NCI-H345 treated with DMSO at 0.1 percent for 48 hours (cell line): ENCODE measurements at regions not wholly inside any gene's neighbourhood (a gene's known extent, or its start where the extent isn't known, plus 50 kb on each side); places are given as distances from the start of the nearest gene placed in this dataset.
"Not testable (repeated sequence)": the region's sequence is repeated elsewhere in the genome, so short reads cannot be mapped to it uniquely, and the experiment has no call there.

ENCODE experiments used
- DNase-seq: peaks from one replicate; lab custom pipeline; 2025; ENCODE audit not compliant: unreplicated experiment; lab: John Stamatoyannopoulos, UW

GRCh38 chr18:73352546-73352945 is 484.8 kb upstream of the NETO1 start:
- no peak for DNase-seq

GRCh38 chr18:73340135-73340977 is 472.6 kb upstream of the NETO1 start:
- no peak for DNase-seq

GRCh38 chr18:73331212-73331772 is 463.5 kb upstream of the NETO1 start:
- DNase-seq, result no peak

GRCh38 chr18:73330106-73330505 is 462.3 kb upstream of the NETO1 start:
- DNase-seq, result not testable (repeated sequence)

- not testable (repeated sequence) for DNase-seq
Observed at GRCh38 chr18:73324187-73324831, 456.5 kb upstream of the NETO1 start.

GRCh38 chr18:73318739-73319479 is 451.1 kb upstream of the NETO1 start:
- no peak for DNase-seq

GRCh38 chr18:73316513-73316912 is 448.7 kb upstream of the NETO1 start:
- DNase-seq, result no peak

GRCh38 chr18:73315381-73315780 is 447.6 kb upstream of the NETO1 start:
- no peak for DNase-seq

GRCh38 chr18:73313476-73313875 is 445.7 kb upstream of the NETO1 start:
- no peak for DNase-seq

GRCh38 chr18:73296686-73297085 is 428.9 kb upstream of the NETO1 start:
- no peak for DNase-seq

- no peak for DNase-seq
Observed at GRCh38 chr18:73292156-73292555, 424.4 kb upstream of the NETO1 start.

GRCh38 chr18:73288813-73289212 is 421.0 kb upstream of the NETO1 start:
- no peak for DNase-seq

GRCh38 chr18:73286584-73286983 is 418.8 kb upstream of the NETO1 start:
- DNase-seq, result no peak

- no peak for DNase-seq
Observed at GRCh38 chr18:73283788-73284187, 416.0 kb upstream of the NETO1 start.

GRCh38 chr18:73283032-73283431 is 415.2 kb upstream of the NETO1 start:
- DNase-seq, result no peak

- DNase-seq, result no peak
Observed at GRCh38 chr18:73279498-73279897, 411.7 kb upstream of the NETO1 start.

- DNase-seq, result no peak
Observed at GRCh38 chr18:73274812-73275621, 407.2 kb upstream of the NETO1 start.

- no peak for DNase-seq
Observed at GRCh38 chr18:73270920-73271634, 403.3 kb upstream of the NETO1 start.

GRCh38 chr18:73264562-73264921 is 396.8 kb upstream of the NETO1 start:
- DNase-seq, result no peak

- DNase-seq, result no peak
Observed at GRCh38 chr18:73261923-73262322, 394.1 kb upstream of the NETO1 start.
